ENCODE measurements at regions not wholly inside any gene's neighbourhood (a gene's known extent, or its start where the extent isn't known, plus 50 kb on each side); places are given as distances from the start of the nearest gene placed in this dataset.

DNA sequence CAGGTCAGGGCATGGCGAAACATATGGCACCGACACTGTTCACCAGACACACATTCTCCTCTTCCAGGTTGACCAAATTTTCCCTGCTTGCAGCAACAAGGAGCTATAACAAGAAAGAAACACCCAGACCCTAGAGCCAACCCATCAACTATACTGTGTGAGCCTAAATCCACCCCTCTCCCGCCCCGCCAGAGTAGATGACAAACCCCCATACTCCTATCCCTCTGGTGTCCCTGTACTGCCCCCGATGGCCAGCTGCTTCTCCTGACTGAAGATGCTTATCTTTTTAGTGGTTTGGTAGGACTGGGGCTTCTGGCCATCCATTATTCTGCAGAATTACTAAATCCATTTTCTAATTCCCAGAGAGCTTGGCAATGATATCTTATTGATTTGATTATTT is 70.1 kb upstream of the EEPD1 start:
- TF ChIP-seq CTCF (IDR thresholded peaks at IDR 0.05), result no peak

DNA sequence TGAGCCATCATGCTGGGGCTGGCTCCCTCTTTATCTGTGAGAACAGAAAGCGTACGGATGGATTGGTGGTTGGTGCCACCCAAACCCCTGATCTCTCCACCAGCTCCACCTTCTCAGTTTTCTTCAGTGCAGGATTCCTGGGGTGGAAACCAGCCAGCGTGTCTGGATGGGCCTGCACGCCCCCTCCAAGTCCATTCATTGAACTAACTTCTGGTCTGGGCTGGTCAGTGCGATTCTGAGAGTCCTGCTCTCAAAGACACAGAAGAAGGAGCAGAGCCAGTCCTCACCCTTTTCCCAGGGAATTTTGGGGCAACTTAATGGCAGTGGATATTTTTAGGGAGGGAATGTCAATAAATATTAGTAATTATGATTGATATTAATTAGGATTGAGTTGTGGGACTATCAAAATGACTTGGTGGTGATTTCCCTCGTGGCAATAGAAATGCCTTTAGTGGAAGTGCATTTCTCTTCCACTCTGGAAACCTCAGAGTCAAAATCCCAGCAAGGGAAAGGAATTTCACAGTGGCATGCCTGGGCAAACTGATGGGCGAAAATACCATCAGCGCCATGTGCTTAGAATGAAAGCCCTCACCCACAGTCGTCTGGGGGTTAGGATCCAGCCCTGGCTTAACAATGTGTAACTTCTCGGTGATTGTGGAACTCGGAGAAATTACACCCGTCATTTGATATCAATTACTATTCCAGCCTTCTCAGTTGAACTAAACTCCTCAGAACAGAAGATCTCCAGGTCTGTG is 69.3 kb upstream of the EEPD1 start:
- TF ChIP-seq CTCF (IDR thresholded peaks at IDR 0.05), result no peak

- peak; percentile 44 for TF ChIP-seq CTCF (IDR thresholded peaks at IDR 0.05)
Observed at GRCh38 chr7:36084485-36085091, 68.5 kb upstream of the EEPD1 start.

DNA sequence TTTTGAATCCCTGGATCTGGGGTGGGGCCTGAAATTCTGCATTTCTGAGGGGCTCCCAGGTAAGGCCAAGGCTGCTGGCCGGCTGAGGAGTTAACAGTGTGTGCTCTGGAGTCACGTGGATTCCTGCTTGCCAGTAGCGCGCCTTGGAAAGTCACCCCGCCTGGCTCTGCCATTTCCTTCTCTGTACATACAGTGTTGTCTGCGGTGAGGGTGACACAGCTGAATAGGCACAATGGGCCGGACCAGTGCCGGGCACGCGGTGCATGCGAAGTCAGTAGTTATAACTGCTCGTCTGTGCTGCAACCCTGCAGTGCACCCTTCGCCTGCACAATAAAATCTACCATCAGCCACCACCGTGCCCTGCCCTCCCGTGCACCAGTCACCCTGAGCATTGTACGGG is 68.0 kb upstream of the EEPD1 start:
- TF ChIP-seq CTCF (IDR thresholded peaks at IDR 0.05), result no peak

DNA sequence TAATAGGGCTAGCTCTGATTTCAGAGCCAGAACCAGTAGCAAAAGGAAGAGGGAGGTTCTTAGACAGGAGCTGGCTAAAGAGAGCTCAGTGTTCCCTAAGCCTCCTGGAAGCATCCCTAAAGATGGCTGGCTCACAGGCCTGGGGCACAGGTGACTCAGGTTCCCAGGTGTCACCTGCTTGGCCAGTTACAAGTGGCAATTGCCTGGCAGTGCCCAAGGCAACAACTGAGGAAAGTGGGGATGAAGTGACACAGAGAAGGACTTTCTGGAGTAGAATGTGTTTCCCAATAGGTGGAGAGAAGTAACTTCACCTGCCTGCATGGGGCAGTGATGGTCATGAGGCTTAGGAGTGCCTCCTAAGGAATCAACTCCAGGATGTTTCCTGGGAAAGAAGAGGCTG is 66.5 kb upstream of the EEPD1 start:
- TF ChIP-seq CTCF (IDR thresholded peaks at IDR 0.05), result no peak

DNA sequence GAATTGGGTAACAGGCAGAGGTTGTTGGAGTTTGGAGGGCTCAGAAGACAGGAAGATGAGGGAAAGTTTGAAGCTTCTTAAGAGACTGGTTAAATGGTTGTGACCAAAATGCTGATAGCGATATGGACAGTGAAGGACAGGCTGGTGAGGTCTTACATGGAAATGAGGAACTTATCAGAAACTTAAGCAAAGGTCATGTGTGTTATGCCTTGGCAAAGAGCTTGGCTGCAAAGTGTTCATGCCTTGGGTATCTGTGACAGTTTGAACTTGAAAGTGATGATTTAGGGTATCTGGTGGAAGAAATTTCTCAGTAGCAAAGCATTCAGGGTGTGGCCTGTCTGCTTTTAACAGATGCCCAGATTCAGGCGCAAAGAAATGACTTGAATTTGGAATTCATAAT is 64.5 kb upstream of the EEPD1 start:
- TF ChIP-seq CTCF (IDR thresholded peaks at IDR 0.05), result no peak

DNA sequence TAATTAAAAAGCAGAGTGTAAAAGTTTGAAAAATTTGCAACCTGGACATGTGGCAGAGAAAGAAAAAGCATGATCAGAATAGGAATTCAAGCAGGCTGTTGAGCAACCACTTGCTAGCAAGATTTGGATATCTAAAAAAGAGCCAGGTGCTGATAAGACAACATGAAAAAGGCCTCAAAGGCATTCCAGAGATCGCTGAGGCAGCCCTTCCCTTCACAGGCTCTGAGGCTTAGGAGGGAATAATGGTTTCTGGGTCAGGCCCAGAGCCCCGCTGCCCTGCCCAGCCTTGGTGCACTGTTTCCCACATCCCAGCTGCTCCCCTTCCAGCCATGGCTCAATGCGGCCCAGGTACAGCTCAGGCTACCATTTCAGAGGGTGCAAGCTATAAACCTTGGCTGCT is 64.1 kb upstream of the EEPD1 start:
- TF ChIP-seq CTCF (IDR thresholded peaks at IDR 0.05), result no peak

Data from LNCAP (cell line).